Left lung (tissue), 4 donors: ENCODE measurements at regions not wholly inside any gene's neighbourhood (a gene's known extent, or its start where the extent isn't known, plus 50 kb on each side); places are given as distances from the start of the nearest gene placed in this dataset.

Experiments
- ATAC-seq: fragments of 200-7000 bp; cut with Tn5 transposase; one replicate; pipeline ENCODE4 v1.9.1; 2020; ENCODE audit warnings: moderate library complexity
- DNase-seq, 4 donors: peaks; one replicate each; pipeline ENCODE4 v3.0.0-alpha.2; 2013 to 2020
- H3K27ac ChIP-seq, 2 donors: fragments of 200-600 bp; sonication (generic) in 1 of 2; one replicate each; pipeline versions ENCODE4 v1.5.0 to v1.8.0; 2020 to 2021
- H3K27me3 ChIP-seq, 2 donors: fragments of 200-600 bp; sonication (generic) in 1 of 2; one replicate each; pipeline versions ENCODE4 v1.5.0 to v1.8.0; 2020 to 2021
- H3K36me3 ChIP-seq, 2 donors: fragments of 200-600 bp; sonication (generic) in 1 of 2; one replicate each; pipeline versions ENCODE4 v1.5.0 to v1.8.0; 2020 to 2021
- H3K4me1 ChIP-seq, 2 donors: fragments of 200-600 bp; one replicate each; pipeline ENCODE4 v1.8.0; 2021
- H3K4me3 ChIP-seq, 2 donors: fragments of 200-600 bp; sonication (generic) in 1 of 2; one replicate each; pipeline versions ENCODE4 v1.5.0 to v1.8.0; 2020 to 2021; ENCODE audit warnings: mild to moderate bottlenecking in 1 of 2
- H3K9me3 ChIP-seq, 2 donors: fragments of 200-600 bp; sonication (generic) in 1 of 2; one replicate each; pipeline versions ENCODE4 v1.5.0 to v1.8.0; 2020 to 2021
- intact Hi-C, 2 donors: fragments of 100-400 bp; cut with DNase I; formaldehyde crosslinking; loops; one replicate each; pipeline versions ENCODE4 v1.11.2 to v1.14.2; 2022
- TF ChIP-seq, protein P1 (sequence below), 2 donors: fragments of 200-600 bp; sonication (generic) in 1 of 2; IDR thresholded peaks; one replicate each; pipeline versions ENCODE4 v1.5.0 to v1.8.0; 2021; ENCODE audit warnings: antibody characterized with exemption in 2 of 2
- donor health status: DM: no; HTN: yes; CAD: no.
- donor health status: DM: no; HTN: no; CAD: no.

DNA sequence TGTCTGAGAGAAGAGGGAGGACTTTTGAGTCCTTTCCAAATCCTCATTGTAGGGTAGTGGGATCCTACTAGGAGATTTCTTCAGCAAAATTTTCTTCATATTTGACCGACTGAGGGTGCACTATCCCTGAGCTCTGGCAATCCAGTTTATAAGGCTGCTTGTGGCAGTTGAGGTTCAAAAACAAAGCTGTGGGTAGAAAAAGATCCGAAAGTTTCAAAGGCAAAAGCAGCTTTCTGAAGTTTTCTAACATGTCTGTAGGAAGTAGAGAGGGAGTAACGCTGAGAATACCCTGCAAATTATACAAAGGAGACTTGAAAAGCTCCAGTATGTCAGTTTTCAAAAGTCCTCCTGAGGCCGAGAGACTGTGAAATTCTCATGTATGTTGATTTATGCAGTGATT, 1039.3 kb upstream of the PIK3C3 start:
- Histone ChIP-seq H3K4me1 (no peaks in the 10 kb centered on the region), H3K27ac (no peak overlapping the region), H3K36me3 (no peaks in the 10 kb centered on the region), H3K27me3 (no peaks in the 10 kb centered on the region), H3K4me3 (no peak overlapping the region), H3K9me3 (no peaks in the 10 kb centered on the region)
- DNase-seq (no peak), ATAC-seq (no peak)
- intact Hi-C loops: no loop called here
- TF ChIP-seq, protein P1, sequence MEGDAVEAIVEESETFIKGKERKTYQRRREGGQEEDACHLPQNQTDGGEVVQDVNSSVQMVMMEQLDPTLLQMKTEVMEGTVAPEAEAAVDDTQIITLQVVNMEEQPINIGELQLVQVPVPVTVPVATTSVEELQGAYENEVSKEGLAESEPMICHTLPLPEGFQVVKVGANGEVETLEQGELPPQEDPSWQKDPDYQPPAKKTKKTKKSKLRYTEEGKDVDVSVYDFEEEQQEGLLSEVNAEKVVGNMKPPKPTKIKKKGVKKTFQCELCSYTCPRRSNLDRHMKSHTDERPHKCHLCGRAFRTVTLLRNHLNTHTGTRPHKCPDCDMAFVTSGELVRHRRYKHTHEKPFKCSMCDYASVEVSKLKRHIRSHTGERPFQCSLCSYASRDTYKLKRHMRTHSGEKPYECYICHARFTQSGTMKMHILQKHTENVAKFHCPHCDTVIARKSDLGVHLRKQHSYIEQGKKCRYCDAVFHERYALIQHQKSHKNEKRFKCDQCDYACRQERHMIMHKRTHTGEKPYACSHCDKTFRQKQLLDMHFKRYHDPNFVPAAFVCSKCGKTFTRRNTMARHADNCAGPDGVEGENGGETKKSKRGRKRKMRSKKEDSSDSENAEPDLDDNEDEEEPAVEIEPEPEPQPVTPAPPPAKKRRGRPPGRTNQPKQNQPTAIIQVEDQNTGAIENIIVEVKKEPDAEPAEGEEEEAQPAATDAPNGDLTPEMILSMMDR (IDR thresholded peaks at IDR 0.05): no peak

DNA sequence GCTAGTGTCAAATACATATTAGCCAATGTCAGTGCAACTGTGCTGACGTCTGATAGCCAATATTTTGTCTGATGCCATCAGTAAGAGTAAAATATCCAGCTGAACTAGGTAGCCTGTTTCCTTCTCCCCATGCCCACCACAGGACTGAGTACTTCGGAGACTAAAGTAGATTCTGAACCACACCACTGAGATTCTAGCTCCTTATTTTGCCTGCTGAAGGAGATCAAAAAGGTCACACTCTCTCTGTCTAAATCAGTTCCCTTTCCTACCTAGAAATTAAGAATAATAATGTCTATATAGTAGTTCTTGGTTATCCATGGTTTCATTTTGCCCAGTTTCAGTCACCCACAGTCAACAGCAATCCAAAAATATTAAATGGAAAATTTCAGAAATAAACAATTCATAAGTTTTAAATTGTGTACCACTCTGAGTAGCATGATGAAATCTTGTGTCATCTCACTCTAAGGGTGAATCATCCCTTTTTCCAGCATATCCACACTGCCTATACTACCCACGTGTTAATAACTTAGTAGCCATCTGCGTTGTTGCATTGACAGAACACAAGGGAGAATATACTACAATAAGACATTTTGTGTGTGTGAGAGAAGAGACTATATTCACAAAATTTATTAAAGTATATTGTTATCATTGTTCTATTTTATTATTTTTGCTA, 1043.3 kb upstream of the PIK3C3 start:
- DNase-seq: no peak

GRCh38 chr18:40911041-40911440, 1044.0 kb upstream of the PIK3C3 start:
- no peaks in the 10 kb centered on the region for H3K36me3 ChIP-seq
- H3K27me3 ChIP-seq: no peaks in the 10 kb centered on the region
- TF ChIP-seq, protein P1 (IDR thresholded peaks at IDR 0.05): no peak
- no peak overlapping the region for H3K27ac ChIP-seq
- intact Hi-C loops: no loop called here
- DNase-seq (no peak), ATAC-seq (no peak)
- H3K4me3 ChIP-seq: no peak overlapping the region
- no peaks in the 10 kb centered on the region for H3K4me1 ChIP-seq
- H3K9me3 ChIP-seq: no peaks in the 10 kb centered on the region

More for the DNA sequence above, 1043.3 kb upstream of the PIK3C3 start:
- no peaks in the 10 kb centered on the region for H3K9me3 ChIP-seq
- no peak overlapping the region for H3K4me3 ChIP-seq
- intact Hi-C loops: no loop called here
- no peak for ATAC-seq
- no peaks in the 10 kb centered on the region for H3K36me3 ChIP-seq
- H3K27ac ChIP-seq: no peak overlapping the region
- H3K4me1 ChIP-seq: no peaks in the 10 kb centered on the region
- TF ChIP-seq, protein P1 (IDR thresholded peaks at IDR 0.05): no peak
- no peaks in the 10 kb centered on the region for H3K27me3 ChIP-seq

- DNase-seq: no peak
- no peaks in the 10 kb centered on the region for H3K27me3 ChIP-seq
- no peaks in the 10 kb centered on the region for H3K36me3 ChIP-seq
- H3K27ac ChIP-seq: no peak overlapping the region
- TF ChIP-seq, protein P1 (IDR thresholded peaks at IDR 0.05): no peak
- no peaks in the 10 kb centered on the region for H3K9me3 ChIP-seq
- H3K4me1 ChIP-seq: no peaks in the 10 kb centered on the region
- intact Hi-C loops: no loop called here
- H3K4me3 ChIP-seq: no peak overlapping the region
- no peak for ATAC-seq
These were observed 1047.2 kb upstream of the PIK3C3 start for GRCh38 chr18:40907842-40908241.

- TF ChIP-seq, protein P1 (IDR thresholded peaks at IDR 0.05): no peak
- ATAC-seq: no peak
- H3K9me3 ChIP-seq: no peaks in the 10 kb centered on the region
- DNase-seq: no peak
- no peaks in the 10 kb centered on the region for H3K36me3 ChIP-seq
- no peak overlapping the region for H3K27ac ChIP-seq
- no peaks in the 10 kb centered on the region for H3K4me1 ChIP-seq
- no peak overlapping the region for H3K4me3 ChIP-seq
- H3K27me3 ChIP-seq: no peaks in the 10 kb centered on the region
- intact Hi-C loops: no loop called here
These were observed 1050.7 kb upstream of the PIK3C3 start for GRCh38 chr18:40904295-40904694.
